GM10266 (cell line): ENCODE measurements at regions not wholly inside any gene's neighbourhood (a gene's known extent, or its start where the extent isn't known, plus 50 kb on each side); places are given as distances from the start of the nearest gene placed in this dataset.

ENCODE experiments used
- DNase-seq: peaks from one replicate; pipeline ENCODE4 v3.0.0; 2012; ENCODE audit errors: extremely low spot score
- TF ChIP-seq, protein P1 (sequence below): IDR thresholded peaks from 2 replicates; pipeline ENCODE4 v1.5.1; 2012; ENCODE audit warnings: mild to moderate bottlenecking, low read depth; ENCODE audit not compliant: control insufficient read depth, insufficient read depth; ENCODE audit errors: missing control alignments

DNA sequence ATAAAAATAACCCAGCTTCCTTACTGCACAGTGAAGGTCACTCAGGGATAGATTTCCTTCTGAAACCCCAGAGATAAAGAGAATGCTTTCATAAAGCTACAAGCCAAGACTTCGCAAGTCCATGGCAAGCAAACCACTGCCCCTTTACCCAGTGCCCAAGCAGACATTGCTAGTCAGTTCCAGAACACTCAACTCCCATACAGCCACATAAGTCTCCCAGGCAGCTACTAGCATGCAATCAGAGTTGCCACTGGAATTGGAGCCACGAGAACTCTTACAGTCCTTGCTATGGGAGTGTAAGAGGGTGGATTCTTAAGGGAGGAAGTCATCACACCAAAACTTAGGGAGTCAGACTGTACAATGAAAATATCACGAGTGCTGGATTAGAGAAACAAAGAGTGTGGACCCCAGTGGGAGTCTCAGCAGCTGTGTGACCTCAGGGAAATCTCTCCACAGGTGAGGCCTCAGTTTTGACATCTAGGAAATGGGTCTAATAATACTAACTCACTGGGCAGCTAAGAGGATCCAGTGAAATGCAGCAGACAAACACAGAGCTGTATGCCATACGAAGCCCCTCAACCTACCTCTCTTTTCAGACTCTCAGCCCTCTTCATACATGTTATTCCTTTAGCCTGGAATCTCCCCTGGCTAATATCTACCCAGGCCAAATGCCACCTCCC is 526.6 kb downstream of the MN1 start:
- TF ChIP-seq, protein P1, sequence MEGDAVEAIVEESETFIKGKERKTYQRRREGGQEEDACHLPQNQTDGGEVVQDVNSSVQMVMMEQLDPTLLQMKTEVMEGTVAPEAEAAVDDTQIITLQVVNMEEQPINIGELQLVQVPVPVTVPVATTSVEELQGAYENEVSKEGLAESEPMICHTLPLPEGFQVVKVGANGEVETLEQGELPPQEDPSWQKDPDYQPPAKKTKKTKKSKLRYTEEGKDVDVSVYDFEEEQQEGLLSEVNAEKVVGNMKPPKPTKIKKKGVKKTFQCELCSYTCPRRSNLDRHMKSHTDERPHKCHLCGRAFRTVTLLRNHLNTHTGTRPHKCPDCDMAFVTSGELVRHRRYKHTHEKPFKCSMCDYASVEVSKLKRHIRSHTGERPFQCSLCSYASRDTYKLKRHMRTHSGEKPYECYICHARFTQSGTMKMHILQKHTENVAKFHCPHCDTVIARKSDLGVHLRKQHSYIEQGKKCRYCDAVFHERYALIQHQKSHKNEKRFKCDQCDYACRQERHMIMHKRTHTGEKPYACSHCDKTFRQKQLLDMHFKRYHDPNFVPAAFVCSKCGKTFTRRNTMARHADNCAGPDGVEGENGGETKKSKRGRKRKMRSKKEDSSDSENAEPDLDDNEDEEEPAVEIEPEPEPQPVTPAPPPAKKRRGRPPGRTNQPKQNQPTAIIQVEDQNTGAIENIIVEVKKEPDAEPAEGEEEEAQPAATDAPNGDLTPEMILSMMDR: no peak
- no peak for DNase-seq

DNA sequence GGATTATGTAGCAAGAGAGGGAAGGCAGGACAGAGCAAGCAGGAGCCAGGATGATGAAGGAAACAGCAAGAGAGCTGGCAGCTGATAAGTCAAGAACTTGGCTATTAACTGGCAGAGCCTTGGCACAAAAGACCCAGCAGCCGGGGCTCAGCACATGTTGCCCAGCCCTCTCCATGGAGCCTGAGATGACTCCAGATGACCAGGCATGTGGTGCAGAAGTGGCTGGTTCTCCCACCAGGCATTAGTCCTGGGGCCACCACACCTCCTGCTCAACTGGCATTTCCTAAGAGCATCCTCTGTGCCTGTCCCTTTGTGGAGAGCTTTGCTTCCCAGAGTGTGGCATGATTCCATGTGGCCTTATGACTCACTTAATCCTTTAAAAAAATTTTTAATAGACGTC is 522.6 kb downstream of the MN1 start:
- TF ChIP-seq, protein P1: no peak
- no peak for DNase-seq

DNA sequence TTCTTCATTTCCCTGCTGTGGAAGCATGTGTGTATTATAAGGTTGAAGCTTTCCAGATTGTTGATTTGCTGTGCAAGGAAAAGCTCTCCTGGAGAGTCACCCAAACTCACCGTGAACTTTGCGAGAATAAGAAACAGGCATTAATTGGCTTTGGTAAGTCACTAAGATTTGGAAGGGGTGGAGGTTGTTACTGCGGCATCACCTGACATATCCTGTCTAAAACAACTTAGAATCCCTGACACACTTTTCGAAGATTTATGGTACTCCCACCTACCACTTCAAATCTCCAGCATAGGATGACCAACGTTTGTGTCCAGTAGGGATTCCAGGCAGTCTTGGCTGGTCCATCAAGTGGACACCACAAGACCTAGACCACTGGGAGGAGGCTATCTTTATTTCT is 518.3 kb downstream of the MN1 start:
- no peak for DNase-seq
- TF ChIP-seq, protein P1: no peak

DNA sequence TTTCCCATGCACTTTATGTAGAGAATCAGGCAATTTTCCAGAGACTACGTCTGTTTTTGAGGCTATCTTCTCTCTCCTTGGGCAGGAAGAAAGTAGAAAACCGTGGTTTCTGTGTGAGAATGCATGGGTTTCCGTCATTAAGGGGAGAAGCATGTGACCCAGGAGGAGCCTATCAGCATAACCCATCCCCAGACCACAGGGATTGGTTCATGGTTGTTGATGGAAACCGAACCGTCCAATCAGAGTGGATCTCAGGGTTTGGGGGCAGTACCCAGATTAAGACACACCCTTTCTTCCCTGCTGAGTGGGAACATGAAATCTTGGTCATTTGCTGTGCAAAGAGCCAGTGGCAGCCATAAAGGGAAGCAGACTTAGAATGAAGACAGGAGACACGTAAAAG is 517.8 kb downstream of the MN1 start:
- no peak for DNase-seq
- TF ChIP-seq, protein P1: no peak

- DNase-seq: no peak
Measured at GRCh38 chr22:27284324-27284723, 517.2 kb downstream of the MN1 start.

DNA sequence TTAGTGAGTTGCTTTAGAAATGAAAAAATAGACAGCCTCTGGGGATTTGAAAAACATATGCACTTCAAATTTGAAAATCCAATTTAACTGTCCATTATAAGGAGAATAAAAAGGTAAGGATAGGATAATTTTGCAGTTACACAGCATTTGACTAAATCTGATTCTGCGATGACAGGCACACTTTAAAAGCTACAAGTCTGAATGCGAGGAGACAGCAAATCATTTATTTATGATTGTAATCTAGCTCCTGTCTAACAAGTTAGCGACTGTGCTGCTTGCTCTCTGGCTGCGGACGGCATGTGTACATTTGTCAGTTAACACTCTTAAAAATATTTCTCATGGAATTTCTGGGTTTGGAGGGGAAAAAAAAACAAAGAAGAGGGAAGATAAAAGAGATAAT is 514.8 kb downstream of the MN1 start:
- DNase-seq: no peak
- TF ChIP-seq, protein P1: no peak

More at GRCh38 chr22:27284324-27284723, 517.2 kb downstream of the MN1 start:
- TF ChIP-seq, protein P1: no peak

GRCh38 chr22:27292542-27293299 is 508.8 kb downstream of the MN1 start:
- no peak for DNase-seq
- TF ChIP-seq, protein P1: no peak
